Endothelial cell of umbilical vein (primary cell): ENCODE measurements at regions not wholly inside any gene's neighbourhood (a gene's known extent, or its start where the extent isn't known, plus 50 kb on each side); places are given as distances from the start of the nearest gene placed in this dataset.

Experiments
- BruUV-seq: library from RNA; stranded (reverse); fragments of 400-500 nt; replicated peaks from 2 replicates; lab custom pipeline; 2021; lab: Mats Ljungman, UMichigan
- CTCF ChIA-PET: fragments of 300-600, 350-600 bp; sonication (Branson Sonifier 250); formaldehyde crosslinking; loops from one replicate; lab custom pipeline; 2021; ENCODE audit warnings: antibody characterized with exemption, inconsistent platforms; lab: Charles Lee
- POLR2A ChIA-PET: fragments of 300-600, 350-600 bp; sonication (Branson Sonifier 250); formaldehyde crosslinking; loops from one replicate; lab custom pipeline; 2021; ENCODE audit warnings: antibody characterized with exemption, inconsistent platforms; lab: Charles Lee
- DNase-seq: peaks from one replicate; pipeline ENCODE4 v3.0.0-alpha.2; 2011; ENCODE audit warnings: low read depth, low spot score
- FAIRE-seq: peaks from 2 replicates; lab custom pipeline; 2011; peaks lifted over from hg19 to GRCh38; lab: Jason Lieb, UNC
- H2AFZ ChIP-seq: 2 replicates; pipeline ENCODE4 v1.6.0; 2012; ENCODE audit warnings: low read depth, low read length, control low read depth, inconsistent platforms
- H3K27ac ChIP-seq: 2 replicates; pipeline ENCODE4 v1.5.1; 2011; ENCODE audit warnings: low read depth, mild to moderate bottlenecking, control low read depth, low read length, moderate library complexity; ENCODE audit not compliant: insufficient read depth
- H3K27me3 ChIP-seq, 2 experiments: 2 replicates each; pipeline versions ENCODE4 v1.6.0 to v1.6.1; 2011; ENCODE audit warnings: low read length in 2 of 2, mixed read lengths in 1 of 2; ENCODE audit not compliant: control insufficient read depth in 2 of 2, insufficient read depth in 2 of 2
- H3K36me3 ChIP-seq, 2 experiments: 2 replicates in 1 of 2; 3 replicates in 1 of 2; pipeline ENCODE4 v1.5.1; 2011; ENCODE audit warnings: low read length in 2 of 2, mild to moderate bottlenecking in 1 of 2, moderate library complexity in 1 of 2; ENCODE audit not compliant: control insufficient read depth in 2 of 2, insufficient read depth in 2 of 2; ENCODE audit errors: extremely low read depth in 1 of 2
- H3K4me1 ChIP-seq: 3 replicates; pipeline ENCODE4 v1.5.1; 2011; ENCODE audit warnings: mild to moderate bottlenecking, low read length; ENCODE audit not compliant: control insufficient read depth, insufficient read depth; ENCODE audit errors: extremely low read depth
- H3K4me2 ChIP-seq: 2 replicates; pipeline ENCODE4 v1.6.1; 2011; ENCODE audit warnings: low read length, control low read depth, mixed read lengths; ENCODE audit not compliant: insufficient read depth
- H3K4me3 ChIP-seq, 3 experiments: fragments of 200-600 bp in 1 of 3; sonication (generic), shearing (Covaris generic) in 1 of 3; replicated peaks in 1 of 3; 2 replicates each; pipeline ENCODE4 v1.5.1; 2011 to 2016; ENCODE audit warnings: control low read depth in 3 of 3, low read length in 3 of 3, mild to moderate bottlenecking in 2 of 3, inconsistent platforms in 1 of 3, low read depth in 1 of 3, moderate library complexity in 1 of 3; ENCODE audit not compliant: insufficient read depth in 1 of 3
- H3K79me2 ChIP-seq: 2 replicates; pipeline ENCODE4 v1.6.0; 2012; ENCODE audit warnings: low read length, inconsistent platforms; ENCODE audit not compliant: control insufficient read depth, insufficient read depth
- H3K9ac ChIP-seq: replicated peaks from 2 replicates; pipeline ENCODE3; 2011; ENCODE audit warnings: low read length, control low read depth; ENCODE audit not compliant: insufficient read depth; ENCODE audit errors: extremely low read depth
- H3K9me1 ChIP-seq: replicated peaks from 3 replicates; pipeline ENCODE4 v1.6.0; 2011; ENCODE audit warnings: mild to moderate bottlenecking, low read length; ENCODE audit not compliant: control insufficient read depth, insufficient read depth; ENCODE audit errors: extremely low read depth
- H3K9me3 ChIP-seq: replicated peaks from 2 replicates; pipeline ENCODE4 v1.5.1; 2012; ENCODE audit warnings: low read length, inconsistent platforms; ENCODE audit not compliant: control insufficient read depth, insufficient read depth
- H4K20me1 ChIP-seq: replicated peaks from 2 replicates; pipeline ENCODE3; 2011; ENCODE audit warnings: mild to moderate bottlenecking, low read length; ENCODE audit not compliant: control insufficient read depth, insufficient read depth; ENCODE audit errors: extremely low read depth
- EZH2 ChIP-seq: IDR thresholded peaks from 2 replicates; pipeline ENCODE4 v1.6.1; 2012; ENCODE audit warnings: borderline replicate concordance, low read depth, mild to moderate bottlenecking, moderate library complexity, low read length, inconsistent platforms; ENCODE audit not compliant: severe bottlenecking
- FOS ChIP-seq: IDR thresholded peaks from 2 replicates; pipeline ENCODE4 v1.6.1; 2011; ENCODE audit warnings: mild to moderate bottlenecking, low read length, moderate library complexity, borderline replicate concordance; ENCODE audit not compliant: insufficient read depth
- GATA2 ChIP-seq: IDR thresholded peaks from 2 replicates; pipeline ENCODE4 v1.7.0; 2011; ENCODE audit warnings: low read depth, mild to moderate bottlenecking, moderate library complexity, mixed read lengths, low read length; ENCODE audit not compliant: insufficient read length, insufficient read depth
- JUN ChIP-seq: IDR thresholded peaks from 2 replicates; pipeline ENCODE4 v1.6.1; 2011; ENCODE audit warnings: borderline replicate concordance, low read depth; ENCODE audit not compliant: insufficient read length, insufficient read depth
- MAX ChIP-seq: IDR thresholded peaks from 2 replicates; pipeline ENCODE4 v1.6.1; 2011; ENCODE audit not compliant: insufficient read depth, insufficient read length
- MYC ChIP-seq: IDR thresholded peaks from one replicate; pipeline ENCODE4 v1.6.1; 2011; ENCODE audit warnings: mild to moderate bottlenecking, low read depth, low read length
- POLR2A ChIP-seq: IDR thresholded peaks from 2 replicates; pipeline ENCODE4 v1.6.1; 2012; ENCODE audit warnings: low read depth, mild to moderate bottlenecking, control low read depth, low read length
- POLR2AphosphoS5 ChIP-seq: IDR thresholded peaks from 2 replicates; pipeline ENCODE4 v1.6.1; 2012; ENCODE audit warnings: low read depth, mild to moderate bottlenecking, control low read depth, low read length, moderate library complexity; ENCODE audit not compliant: insufficient read depth
- dilution Hi-C: fragments of 300-500 bp; cut with MboI; formaldehyde crosslinking; loops from one replicate; pipeline ENCODE4 v1.15.0; 2019; ENCODE audit warnings: low sequenced_read_pairs; ENCODE audit not compliant: extremely low pct_ligation_motif_present
- intact Hi-C: fragments of 100-400 bp; cut with micrococcal nuclease; formaldehyde crosslinking; loops from one replicate; pipeline ENCODE4 v1.10.0; 2022
- TF ChIP-seq, protein P1 (sequence below), 2 donors: IDR thresholded peaks; 1 replicate in 1 of 2; 2 replicates in 1 of 2; pipeline ENCODE4 v1.5.1; 2011; ENCODE audit warnings: low read length in 2 of 2, mild to moderate bottlenecking in 2 of 2, moderate library complexity in 2 of 2, control low read depth in 1 of 2, inconsistent platforms in 1 of 2, low read depth in 1 of 2; ENCODE audit not compliant: insufficient read depth in 1 of 2; ENCODE audit errors: extremely low read depth in 1 of 2

DNA sequence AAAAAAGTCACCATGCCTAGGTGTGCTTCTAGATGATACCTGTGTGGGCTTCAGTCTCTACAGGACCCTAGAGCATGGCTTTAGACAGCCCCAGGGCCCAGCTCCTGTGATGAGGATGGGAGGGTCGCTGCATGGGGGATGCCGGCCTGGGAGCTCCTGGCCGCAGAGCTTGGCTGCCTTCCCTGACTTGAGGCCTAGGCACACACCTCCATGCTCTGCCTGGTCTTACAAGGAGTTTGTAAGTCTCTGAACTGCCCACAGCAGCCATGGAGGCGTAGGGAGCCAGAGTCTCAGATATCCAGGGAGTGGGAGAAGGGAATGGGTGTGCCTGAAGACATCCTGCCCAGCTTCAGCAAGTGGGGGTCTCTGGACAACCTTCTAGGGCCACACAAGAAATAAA lies 149.5 kb upstream of the MYL2 start:
- H3K4me1 ChIP-seq = no peaks in the 10 kb centered on the region
- dilution Hi-C loops = no loop called here
- H3K36me3 ChIP-seq = no peaks in the 10 kb centered on the region
- POLR2A ChIA-PET = no interaction called here
- no peak overlapping the region for H3K27ac ChIP-seq
- no peaks in the 10 kb centered on the region for H3K9me1 ChIP-seq
- CTCF ChIA-PET = no interaction called here
- no peak overlapping the region for H3K4me3 ChIP-seq
- no peak for FAIRE-seq
- H2AFZ ChIP-seq = no peak overlapping the region
- no peaks in the 10 kb centered on the region for H3K9me3 ChIP-seq
- H3K4me2 ChIP-seq = no peak overlapping the region
- H3K27me3 ChIP-seq = peaks cover 0 to 4% of the 10 kb centered on the region in 2 experiments
- TF ChIP-seq GATA2 (no peak), MAX (no peak)
- intact Hi-C loops = no loop called here
- no TSS peak for BruUV-seq
- DNase-seq = no peak
- H3K9ac ChIP-seq = no peak overlapping the region
- no peaks in the 10 kb centered on the region for H4K20me1 ChIP-seq
- no peaks in the 10 kb centered on the region for H3K79me2 ChIP-seq

- CTCF ChIA-PET = no interaction called here
- Histone ChIP-seq H3K4me3 (no peak overlapping the region), H3K79me2 (no peaks in the 10 kb centered on the region), H3K9ac (no peak overlapping the region), H3K9me3 (no peaks in the 10 kb centered on the region), H3K36me3 (no peaks in the 10 kb centered on the region), H4K20me1 (no peaks in the 10 kb centered on the region), H3K9me1 (no peaks in the 10 kb centered on the region), H3K27ac (no peak overlapping the region), H2AFZ (no peak overlapping the region), H3K27me3 (peaks cover 0 to 4% of the 10 kb centered on the region in 2 experiments), H3K4me2 (no peak overlapping the region), H3K4me1 (no peaks in the 10 kb centered on the region)
- TF ChIP-seq FOS (no peak), MAX (no peak), POLR2A (no peak), JUN (no peak), GATA2 (no peak), MYC (no peak), POLR2AphosphoS5 (no peak), EZH2 (no peak)
- TF ChIP-seq, protein P1, sequence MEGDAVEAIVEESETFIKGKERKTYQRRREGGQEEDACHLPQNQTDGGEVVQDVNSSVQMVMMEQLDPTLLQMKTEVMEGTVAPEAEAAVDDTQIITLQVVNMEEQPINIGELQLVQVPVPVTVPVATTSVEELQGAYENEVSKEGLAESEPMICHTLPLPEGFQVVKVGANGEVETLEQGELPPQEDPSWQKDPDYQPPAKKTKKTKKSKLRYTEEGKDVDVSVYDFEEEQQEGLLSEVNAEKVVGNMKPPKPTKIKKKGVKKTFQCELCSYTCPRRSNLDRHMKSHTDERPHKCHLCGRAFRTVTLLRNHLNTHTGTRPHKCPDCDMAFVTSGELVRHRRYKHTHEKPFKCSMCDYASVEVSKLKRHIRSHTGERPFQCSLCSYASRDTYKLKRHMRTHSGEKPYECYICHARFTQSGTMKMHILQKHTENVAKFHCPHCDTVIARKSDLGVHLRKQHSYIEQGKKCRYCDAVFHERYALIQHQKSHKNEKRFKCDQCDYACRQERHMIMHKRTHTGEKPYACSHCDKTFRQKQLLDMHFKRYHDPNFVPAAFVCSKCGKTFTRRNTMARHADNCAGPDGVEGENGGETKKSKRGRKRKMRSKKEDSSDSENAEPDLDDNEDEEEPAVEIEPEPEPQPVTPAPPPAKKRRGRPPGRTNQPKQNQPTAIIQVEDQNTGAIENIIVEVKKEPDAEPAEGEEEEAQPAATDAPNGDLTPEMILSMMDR (IDR thresholded peaks at IDR 0.05; ENCODE audit: extremely low read depth in 1 of 2, insufficient read depth in 1 of 2, low read depth in 1 of 2, low read length in 2 of 2) = no peak
- DNase-seq (no peak), FAIRE-seq (no peak)
- intact Hi-C loops = no loop called here
- dilution Hi-C loops = no loop called here
- POLR2A ChIA-PET = no interaction called here
- BruUV-seq = no TSS peak
These were observed 147.9 kb upstream of the MYL2 start for GRCh38 chr12:111068290-111068689.
